ENCODE measurements at regions not wholly inside any gene's neighbourhood (a gene's known extent, or its start where the extent isn't known, plus 50 kb on each side); places are given as distances from the start of the nearest gene placed in this dataset.
A peak's percentile ranks its signal among the peaks of the same experiment; 100 is the strongest.

GRCh38 chr9:80945436-80945835, 743.9 kb downstream of the TLE1 start:
- in situ Hi-C loops (cut with MboI; ENCODE audit: low pct_unique_long_range_greater_than_20kb, low sequenced_read_pairs) = no loop called here
- no peak for DNase-seq

- in situ Hi-C loops (cut with MboI; ENCODE audit: low pct_unique_long_range_greater_than_20kb, low sequenced_read_pairs) = no loop called here
- DNase-seq = no peak
These were observed 751.7 kb downstream of the TLE1 start for GRCh38 chr9:80937645-80938044.

GRCh38 chr9:80934095-80934494, 755.3 kb downstream of the TLE1 start:
- in situ Hi-C loops (cut with MboI; ENCODE audit: low pct_unique_long_range_greater_than_20kb, low sequenced_read_pairs) = no loop called here
- no peak for DNase-seq

GRCh38 chr9:80932947-80933780, 756.2 kb downstream of the TLE1 start:
- in situ Hi-C loops (cut with MboI; ENCODE audit: low pct_unique_long_range_greater_than_20kb, low sequenced_read_pairs) = no loop called here
- no peak for DNase-seq

- in situ Hi-C loops (cut with MboI; ENCODE audit: low pct_unique_long_range_greater_than_20kb, low sequenced_read_pairs) = no loop called here
- no peak for DNase-seq
These were observed 757.2 kb downstream of the TLE1 start for GRCh38 chr9:80932181-80932580.

- in situ Hi-C loops (cut with MboI; ENCODE audit: low pct_unique_long_range_greater_than_20kb, low sequenced_read_pairs) = no loop called here
- DNase-seq = no peak
These were observed 758.2 kb downstream of the TLE1 start for GRCh38 chr9:80931163-80931562.

- in situ Hi-C loops (cut with MboI; ENCODE audit: low pct_unique_long_range_greater_than_20kb, low sequenced_read_pairs) = no loop called here
These were observed 760.6 kb downstream of the TLE1 start for GRCh38 chr9:80928697-80929096.

GRCh38 chr9:80926611-80927010, 762.7 kb downstream of the TLE1 start:
- DNase-seq = no peak
- in situ Hi-C loops (cut with MboI; ENCODE audit: low pct_unique_long_range_greater_than_20kb, low sequenced_read_pairs) = no loop called here

More at GRCh38 chr9:80928697-80929096, 760.6 kb downstream of the TLE1 start:
- no peak for DNase-seq

- in situ Hi-C loops (cut with MboI; ENCODE audit: low pct_unique_long_range_greater_than_20kb, low sequenced_read_pairs) = no loop called here
These were observed 766.8 kb downstream of the TLE1 start for GRCh38 chr9:80922544-80922943.

GRCh38 chr9:80906728-80907127, 782.6 kb downstream of the TLE1 start:
- DNase-seq = no peak
- in situ Hi-C loops (cut with MboI; ENCODE audit: low pct_unique_long_range_greater_than_20kb, low sequenced_read_pairs) = no loop called here

More at GRCh38 chr9:80922544-80922943, 766.8 kb downstream of the TLE1 start:
- DNase-seq = peak; percentile 4

GRCh38 chr9:80899208-80899607, 790.1 kb downstream of the TLE1 start:
- in situ Hi-C loops (cut with MboI; ENCODE audit: low pct_unique_long_range_greater_than_20kb, low sequenced_read_pairs) = no loop called here
- DNase-seq = no peak

GRCh38 chr9:80893190-80893589, 796.2 kb downstream of the TLE1 start:
- DNase-seq = no peak
- in situ Hi-C loops (cut with MboI; ENCODE audit: low pct_unique_long_range_greater_than_20kb, low sequenced_read_pairs) = no loop called here

GRCh38 chr9:80892703-80893102, 796.6 kb downstream of the TLE1 start:
- no peak for DNase-seq
- in situ Hi-C loops (cut with MboI; ENCODE audit: low pct_unique_long_range_greater_than_20kb, low sequenced_read_pairs) = no loop called here

GRCh38 chr9:80890124-80890523, 799.2 kb downstream of the TLE1 start:
- in situ Hi-C loops (cut with MboI; ENCODE audit: low pct_unique_long_range_greater_than_20kb, low sequenced_read_pairs) = no loop called here
- DNase-seq = no peak

GRCh38 chr9:80885894-80886293, 803.5 kb downstream of the TLE1 start:
- no peak for DNase-seq

GRCh38 chr9:80883826-80884579, 805.3 kb downstream of the TLE1 start:
- DNase-seq = no peak
- in situ Hi-C loops (cut with MboI; ENCODE audit: low pct_unique_long_range_greater_than_20kb, low sequenced_read_pairs) = no loop called here

More at GRCh38 chr9:80885894-80886293, 803.5 kb downstream of the TLE1 start:
- in situ Hi-C loops (cut with MboI; ENCODE audit: low pct_unique_long_range_greater_than_20kb, low sequenced_read_pairs) = no loop called here

- no peak for DNase-seq
- in situ Hi-C loops (cut with MboI; ENCODE audit: low pct_unique_long_range_greater_than_20kb, low sequenced_read_pairs) = no loop called here
These were observed 805.9 kb downstream of the TLE1 start for GRCh38 chr9:80883426-80883825.

- in situ Hi-C loops (cut with MboI; ENCODE audit: low pct_unique_long_range_greater_than_20kb, low sequenced_read_pairs) = no loop called here
- DNase-seq = no peak
These were observed 807.4 kb downstream of the TLE1 start for GRCh38 chr9:80881940-80882339.

- in situ Hi-C loops (cut with MboI; ENCODE audit: low pct_unique_long_range_greater_than_20kb, low sequenced_read_pairs) = no loop called here
- DNase-seq = no peak
These were observed 808.0 kb downstream of the TLE1 start for GRCh38 chr9:80881320-80881719.

GRCh38 chr9:80878556-80878955, 810.8 kb downstream of the TLE1 start:
- DNase-seq = no peak
- in situ Hi-C loops (cut with MboI; ENCODE audit: low pct_unique_long_range_greater_than_20kb, low sequenced_read_pairs) = no loop called here
